NCI-H446 (cell line): ENCODE measurements at regions not wholly inside any gene's neighbourhood (a gene's known extent, or its start where the extent isn't known, plus 50 kb on each side); places are given as distances from the start of the nearest gene placed in this dataset.
"Not testable (repeated sequence)": the region's sequence is repeated elsewhere in the genome, so short reads cannot be mapped to it uniquely, and the experiment has no call there.

Experiments used
- DNase-seq, 2 experiments: peaks; one replicate each; lab custom pipeline; 2025; lab: John Stamatoyannopoulos, UW

DNA sequence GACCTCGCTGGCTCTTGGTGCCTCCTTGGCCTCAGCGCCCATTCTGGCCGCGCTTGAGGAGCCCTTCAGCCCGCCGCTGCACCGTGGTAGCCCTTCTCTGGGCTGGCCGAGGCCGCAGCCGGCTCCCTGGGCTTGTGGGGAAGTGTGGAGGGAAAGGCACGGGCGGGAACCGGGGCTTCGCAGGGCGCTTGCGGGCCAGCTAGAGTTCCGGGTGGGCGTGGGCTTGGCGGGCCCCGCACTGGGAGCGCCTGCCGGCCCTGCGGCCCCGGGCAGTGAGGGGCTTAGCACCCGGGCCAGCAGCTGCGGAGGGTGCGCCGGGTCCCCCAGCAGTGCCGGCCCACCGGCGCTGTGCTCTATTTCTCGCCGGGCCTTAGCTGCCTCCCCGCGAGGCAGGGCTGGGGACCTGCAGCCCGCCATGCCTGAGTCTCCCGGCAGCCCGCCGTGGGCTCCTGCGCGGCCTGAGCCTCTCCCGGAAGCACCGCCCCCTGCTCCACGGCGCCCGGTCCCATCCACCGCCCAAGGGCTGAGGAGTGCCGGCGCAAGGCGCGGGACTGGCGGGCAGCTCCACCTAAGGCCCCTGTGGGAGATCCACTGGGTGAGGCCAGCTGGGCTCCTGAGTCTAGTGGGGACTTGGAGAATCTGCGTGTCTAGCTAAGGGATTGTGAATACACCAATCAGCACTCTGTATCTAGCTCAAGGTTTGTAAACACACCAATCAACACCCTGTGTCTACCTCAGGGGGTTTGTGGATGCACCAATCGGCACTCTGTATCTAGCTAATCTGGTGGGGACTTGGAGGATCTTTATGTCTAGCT, 141.1 kb downstream of the SLCO4C1 start:
- peak; percentile 39 to 64 for DNase-seq

- no peak for DNase-seq
Observed at GRCh38 chr5:102154291-102154690, 141.8 kb downstream of the SLCO4C1 start.

DNA sequence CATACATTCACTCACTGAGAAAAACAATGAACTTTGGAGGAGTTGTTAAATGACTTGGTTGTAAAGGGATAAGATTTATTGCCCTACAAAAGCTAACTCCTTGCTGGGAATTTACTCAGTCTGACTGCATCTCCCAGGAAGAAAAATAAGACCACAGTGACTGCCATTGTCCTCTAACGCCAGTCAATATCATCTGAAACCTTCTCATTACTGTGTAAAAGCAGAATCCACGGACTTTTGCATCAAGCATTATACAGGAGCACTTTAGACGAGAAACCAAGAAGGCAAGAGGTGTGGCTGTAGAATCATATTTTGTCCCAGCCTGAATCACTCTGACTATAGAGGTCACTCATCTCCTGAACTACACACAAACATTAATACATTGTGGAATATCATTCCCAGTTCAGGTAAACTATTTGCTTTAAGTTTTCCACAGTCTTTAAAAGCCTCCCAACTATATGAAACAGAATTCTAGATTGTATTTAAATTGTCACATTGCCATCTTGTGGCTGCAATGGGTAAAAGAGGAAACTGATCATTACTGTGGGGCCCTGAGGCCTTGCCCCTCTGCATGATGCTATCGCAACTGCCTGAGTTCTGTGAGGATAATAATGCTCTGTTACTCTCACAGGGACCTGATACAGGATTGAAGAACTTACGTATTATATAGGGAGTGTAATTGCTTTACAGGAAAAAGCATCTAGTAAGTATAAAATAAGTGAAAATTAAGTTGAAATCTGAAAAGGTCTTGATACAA, 142.9 kb downstream of the SLCO4C1 start:
- peak; percentile 41 to 67 for DNase-seq

DNA sequence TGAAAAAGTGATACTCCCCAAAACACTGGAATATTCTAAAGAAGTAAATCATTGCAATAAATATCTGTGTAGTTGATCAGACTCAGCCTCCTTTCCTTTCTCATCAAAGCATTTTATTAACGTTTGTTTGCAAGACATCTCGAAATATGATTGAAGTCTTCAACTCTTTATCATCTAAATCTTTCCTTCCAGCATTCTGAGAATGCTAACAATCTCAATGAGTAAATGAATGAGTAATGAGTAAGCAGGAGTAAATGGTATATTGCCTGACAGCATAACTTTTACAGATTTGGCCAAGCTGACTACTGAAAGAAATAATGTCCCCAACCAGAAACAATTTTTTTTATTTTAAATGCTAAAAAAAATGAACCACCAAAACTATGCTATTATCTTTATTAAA, 157.1 kb downstream of the SLCO4C1 start:
- no peak for DNase-seq

DNA sequence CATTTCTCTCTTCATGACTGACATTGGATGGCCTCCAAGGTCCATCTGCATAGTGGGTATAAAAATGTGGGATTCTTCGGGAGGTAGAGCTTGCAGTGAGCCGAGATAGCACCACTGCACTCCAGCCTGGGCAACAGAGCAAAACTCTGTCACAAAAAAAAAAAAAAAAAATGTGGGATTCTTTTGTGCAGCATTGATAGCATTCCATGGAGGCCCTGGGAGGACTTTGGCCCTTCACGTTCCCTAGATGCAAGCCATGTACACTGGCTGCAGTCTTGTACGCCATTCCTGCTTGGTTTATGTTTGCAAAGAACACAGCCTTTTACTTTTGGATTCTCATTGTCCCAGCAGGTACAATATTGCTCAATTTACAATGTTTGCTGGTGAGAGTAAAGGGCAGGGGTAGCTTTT, 157.8 kb downstream of the SLCO4C1 start:
- no peak for DNase-seq

- DNase-seq: no peak
Observed at GRCh38 chr5:102130890-102131289, 165.2 kb downstream of the SLCO4C1 start.

- no peak for DNase-seq
Observed at GRCh38 chr5:102130386-102130785, 165.7 kb downstream of the SLCO4C1 start.

- no peak for DNase-seq
Observed at GRCh38 chr5:102119252-102119651, 176.8 kb downstream of the SLCO4C1 start.

GRCh38 chr5:102115736-102116135, 180.3 kb downstream of the SLCO4C1 start:
- DNase-seq: no peak

- no peak for DNase-seq
Observed at GRCh38 chr5:102114525-102115069, 181.5 kb downstream of the SLCO4C1 start.

DNA sequence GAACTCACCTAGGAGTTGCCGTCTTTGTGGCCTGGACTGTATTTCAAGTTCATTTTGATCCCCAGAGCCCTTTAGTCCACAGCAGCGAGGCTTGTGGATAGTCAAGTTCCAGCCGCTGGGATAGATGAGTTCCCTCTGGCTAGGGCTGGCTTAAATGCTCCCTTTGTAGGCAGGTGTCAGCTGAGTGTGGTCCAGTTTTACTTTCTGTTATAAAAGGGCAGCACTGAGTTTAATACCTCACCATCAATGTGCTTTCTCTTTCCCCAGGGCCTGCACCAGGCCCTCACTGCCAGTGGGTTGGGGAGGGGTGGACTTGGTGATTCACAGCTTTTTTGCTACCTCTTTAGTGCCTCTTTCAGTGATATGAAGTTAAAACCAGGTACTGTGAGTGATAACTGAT, 188.2 kb downstream of the SLCO4C1 start:
- no peak for DNase-seq

DNA sequence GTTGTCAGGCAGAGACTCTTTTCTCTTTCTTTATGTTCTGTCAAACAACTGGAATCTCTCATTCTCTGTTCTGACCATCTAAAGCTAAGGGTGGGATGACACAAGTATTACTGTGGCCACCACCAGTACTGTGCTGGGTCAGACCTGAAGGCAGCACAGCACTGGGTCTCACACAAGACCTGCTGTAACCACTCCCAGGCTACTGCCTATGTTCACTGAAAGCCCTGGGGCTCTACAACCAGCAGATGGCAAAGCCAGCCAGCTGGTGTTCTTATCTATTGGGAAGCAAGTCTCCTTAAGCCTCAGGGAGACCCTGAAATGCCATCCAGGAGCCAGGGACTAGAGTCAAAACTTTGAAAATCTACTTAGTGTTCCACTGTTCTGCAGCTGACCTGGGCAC, 189.5 kb downstream of the SLCO4C1 start:
- DNase-seq: no peak

GRCh38 chr5:102099766-102100331, 196.2 kb downstream of the SLCO4C1 start:
- no peak for DNase-seq

DNA sequence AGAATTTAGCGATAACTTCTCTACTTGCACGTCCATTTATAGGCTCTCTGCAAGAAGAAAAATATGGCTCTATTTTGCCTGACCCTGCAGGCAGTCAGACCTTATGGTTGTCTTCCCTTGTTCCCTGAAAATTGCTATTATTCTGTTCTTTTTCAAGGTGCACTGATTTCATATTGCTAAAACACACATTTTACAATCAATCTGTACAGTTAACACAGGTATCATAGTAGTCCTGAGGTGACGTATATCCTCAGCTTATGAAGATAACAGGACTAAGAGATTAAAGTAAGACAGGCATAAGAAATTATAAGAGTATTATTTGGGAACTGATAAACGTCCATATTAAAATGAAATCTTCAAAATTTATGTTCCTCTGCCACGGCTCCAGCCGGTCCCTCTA, 197.0 kb downstream of the SLCO4C1 start:
- not testable (repeated sequence) for DNase-seq

GRCh38 chr5:102098606-102099005, 197.5 kb downstream of the SLCO4C1 start:
- not testable (repeated sequence) for DNase-seq

DNA sequence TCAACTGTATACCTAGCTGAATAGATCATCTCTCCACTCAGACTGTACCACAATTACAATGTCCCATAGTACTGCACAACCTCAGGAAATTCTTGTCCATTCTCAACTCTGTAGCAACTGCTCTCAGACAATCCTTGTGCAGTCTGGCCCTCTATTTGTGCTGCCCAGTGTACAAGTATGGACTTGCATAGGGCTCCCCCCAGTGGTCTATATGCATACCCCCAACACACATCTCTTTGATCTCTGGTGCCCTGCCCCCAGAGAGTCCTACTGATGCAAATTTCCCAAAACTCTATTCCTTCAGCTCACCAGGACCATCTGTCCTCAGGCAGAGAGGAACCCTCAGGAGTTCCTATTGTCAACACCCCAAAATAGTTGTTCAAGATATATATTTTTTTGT, 205.3 kb downstream of the SLCO4C1 start:
- peak; percentile 29 to 50 for DNase-seq

DNA sequence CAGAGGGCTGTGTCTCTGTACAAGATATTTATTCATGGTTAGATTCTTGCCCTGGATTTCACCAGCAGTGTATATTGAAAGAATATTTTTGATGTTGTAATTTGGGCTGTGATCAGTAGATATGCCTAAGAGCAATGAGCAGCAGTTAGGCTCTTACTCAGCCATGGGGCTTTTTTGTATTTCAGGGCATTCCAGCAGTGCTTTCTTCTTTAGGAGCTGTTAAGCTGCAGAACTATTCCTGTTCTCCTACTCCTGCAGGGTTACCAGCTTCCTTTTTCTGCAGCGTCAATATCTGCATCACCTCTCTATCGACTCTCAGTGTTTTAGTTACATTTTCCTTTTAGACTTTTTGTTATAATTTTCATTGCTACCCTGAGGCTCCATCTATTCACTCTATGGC, 206.2 kb downstream of the SLCO4C1 start:
- DNase-seq: no peak

DNA sequence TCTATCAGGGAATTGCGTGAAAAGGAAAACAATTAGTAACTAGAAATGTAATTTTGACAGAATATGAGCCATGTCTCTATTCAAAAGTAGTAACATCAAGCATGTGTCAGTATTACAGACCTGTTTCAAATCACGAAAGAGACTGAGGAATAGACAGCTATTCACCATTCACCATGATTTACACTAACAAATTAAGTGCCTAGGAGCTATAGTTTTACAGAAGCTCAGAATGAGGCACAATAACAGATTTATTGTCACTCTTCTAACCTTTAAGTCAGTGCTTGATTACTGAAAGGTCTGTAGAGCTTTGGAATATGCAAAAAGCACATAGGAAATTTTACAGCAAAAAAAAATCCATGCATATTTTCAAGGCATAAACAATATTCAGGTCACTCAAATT, 208.2 kb downstream of the SLCO4C1 start:
- no peak for DNase-seq

- DNase-seq: no peak
Observed at GRCh38 chr5:102080288-102080687, 215.8 kb downstream of the SLCO4C1 start.

- DNase-seq: no peak
Observed at GRCh38 chr5:102077920-102078319, 218.2 kb downstream of the SLCO4C1 start.

- no peak for DNase-seq
Observed at GRCh38 chr5:102069974-102070373, 226.1 kb downstream of the SLCO4C1 start.

DNA sequence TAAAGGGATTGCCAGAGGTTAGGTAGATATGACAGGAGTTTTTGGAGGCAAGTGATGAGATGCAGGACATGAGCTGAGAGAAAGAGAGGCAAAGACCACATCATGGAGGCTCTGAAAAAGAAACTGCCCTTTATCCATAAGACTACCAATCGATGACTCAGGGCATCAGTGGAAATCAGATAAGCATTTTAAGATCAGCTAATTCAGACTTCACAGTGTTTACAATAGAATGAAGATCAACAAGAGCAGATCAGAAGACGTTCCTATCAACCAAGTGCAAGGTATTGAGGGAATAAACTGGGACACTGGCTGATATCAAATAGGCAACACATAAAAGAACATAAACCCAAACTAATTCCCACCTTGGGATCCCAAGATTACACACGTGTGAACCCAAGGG, 227.2 kb downstream of the SLCO4C1 start:
- DNase-seq: no peak

DNA sequence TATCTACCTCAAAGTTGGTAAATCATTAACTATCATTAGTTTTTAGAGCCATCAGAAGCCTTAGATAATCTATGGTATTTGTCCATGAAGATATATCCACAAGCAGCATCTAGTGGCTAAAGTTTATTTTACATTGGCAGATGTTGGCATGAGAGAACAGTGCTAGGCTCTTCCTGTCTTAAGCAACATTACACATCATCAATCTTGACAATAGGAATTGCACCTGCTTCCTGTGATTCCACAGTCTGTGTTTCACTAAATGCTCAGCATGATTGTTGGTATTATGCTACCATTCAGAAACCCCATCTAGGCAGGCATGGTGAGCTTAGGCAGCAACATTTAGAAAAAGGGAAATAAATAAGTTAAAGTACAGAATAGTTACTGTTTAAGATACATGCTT, 246.6 kb downstream of the SLCO4C1 start:
- peak in 1 of 2 experiments; percentile 27 for DNase-seq
